NCI-H69 (cell line): ENCODE measurements at regions not wholly inside any gene's neighbourhood (a gene's known extent, or its start where the extent isn't known, plus 50 kb on each side); places are given as distances from the start of the nearest gene placed in this dataset.
"Not testable (repeated sequence)": the region's sequence is repeated elsewhere in the genome, so short reads cannot be mapped to it uniquely, and the experiment has no call there.

Experiments used
- DNase-seq: peaks from one replicate; lab custom pipeline; 2025; lab: John Stamatoyannopoulos, UW

GRCh38 chr3:69485489-69485888 lies 99.6 kb upstream of the FRMD4B start:
- no peak for DNase-seq

- DNase-seq = no peak
Measured at GRCh38 chr3:69484507-69485393, 98.9 kb upstream of the FRMD4B start.

- DNase-seq = no peak
Measured at GRCh38 chr3:69483449-69483848, 97.6 kb upstream of the FRMD4B start.

- not testable (repeated sequence) for DNase-seq
Measured at GRCh38 chr3:69480986-69481385, 95.1 kb upstream of the FRMD4B start.

GRCh38 chr3:69474186-69474585 lies 88.3 kb upstream of the FRMD4B start:
- no peak for DNase-seq

- no peak for DNase-seq
Measured at GRCh38 chr3:69472093-69472492, 86.2 kb upstream of the FRMD4B start.

- DNase-seq = no peak
Measured at GRCh38 chr3:69463531-69463930, 77.6 kb upstream of the FRMD4B start.

- DNase-seq = no peak
Measured at GRCh38 chr3:69462826-69463100, 76.9 kb upstream of the FRMD4B start.

- DNase-seq = no peak
Measured at GRCh38 chr3:69462022-69462825, 76.3 kb upstream of the FRMD4B start.

GRCh38 chr3:69460034-69460433 lies 74.1 kb upstream of the FRMD4B start:
- DNase-seq = no peak

- no peak for DNase-seq
Measured at GRCh38 chr3:69458803-69459365, 73.0 kb upstream of the FRMD4B start.

- no peak for DNase-seq
Measured at GRCh38 chr3:69456631-69457030, 70.7 kb upstream of the FRMD4B start.

- DNase-seq = no peak
Measured at GRCh38 chr3:69454204-69454787, 68.4 kb upstream of the FRMD4B start.

- DNase-seq = no peak
Measured at GRCh38 chr3:69452295-69452694, 66.4 kb upstream of the FRMD4B start.

- no peak for DNase-seq
Measured at GRCh38 chr3:69451594-69451993, 65.7 kb upstream of the FRMD4B start.

- DNase-seq = no peak
Measured at GRCh38 chr3:69448877-69449276, 63.0 kb upstream of the FRMD4B start.

GRCh38 chr3:69446402-69447072 lies 60.6 kb upstream of the FRMD4B start:
- DNase-seq = no peak

- no peak for DNase-seq
Measured at GRCh38 chr3:69445498-69445897, 59.6 kb upstream of the FRMD4B start.

- no peak for DNase-seq
Measured at GRCh38 chr3:69445024-69445423, 59.1 kb upstream of the FRMD4B start.

- DNase-seq = no peak
Measured at GRCh38 chr3:69443457-69443920, 57.6 kb upstream of the FRMD4B start.

GRCh38 chr3:69442771-69443311 lies 57.0 kb upstream of the FRMD4B start:
- DNase-seq = no peak

GRCh38 chr3:69441732-69442131 lies 55.8 kb upstream of the FRMD4B start:
- no peak for DNase-seq
